ENCODE measurements at regions not wholly inside any gene's neighbourhood (a gene's known extent, or its start where the extent isn't known, plus 50 kb on each side); places are given as distances from the start of the nearest gene placed in this dataset.
"Not testable (repeated sequence)": the region's sequence is repeated elsewhere in the genome, so short reads cannot be mapped to it uniquely, and the experiment has no call there.

- DNase-seq = no peak
Measured at GRCh38 chr2:180591947-180592346, 388.5 kb upstream of the UBE2E3 start.

- not testable (repeated sequence) for DNase-seq
Measured at GRCh38 chr2:180591093-180591781, 389.2 kb upstream of the UBE2E3 start.

- DNase-seq = no peak
Measured at GRCh38 chr2:180583441-180584140, 396.8 kb upstream of the UBE2E3 start.

- DNase-seq = no peak
Measured at GRCh38 chr2:180579388-180579787, 401.0 kb upstream of the UBE2E3 start.

GRCh38 chr2:180578441-180578840, 402.0 kb upstream of the UBE2E3 start:
- no peak for DNase-seq

GRCh38 chr2:180577567-180577966, 402.8 kb upstream of the UBE2E3 start:
- no peak for DNase-seq

- DNase-seq = no peak
Measured at GRCh38 chr2:180573951-180574350, 406.5 kb upstream of the UBE2E3 start.

GRCh38 chr2:180572346-180572745, 408.1 kb upstream of the UBE2E3 start:
- no peak for DNase-seq

- no peak for DNase-seq
Measured at GRCh38 chr2:180571559-180571958, 408.8 kb upstream of the UBE2E3 start.

GRCh38 chr2:180570864-180571263, 409.5 kb upstream of the UBE2E3 start:
- DNase-seq = no peak

- no peak for DNase-seq
Measured at GRCh38 chr2:180564051-180564450, 416.4 kb upstream of the UBE2E3 start.

- no peak for DNase-seq
Measured at GRCh38 chr2:180562378-180562777, 418.0 kb upstream of the UBE2E3 start.

GRCh38 chr2:180559771-180560170, 420.6 kb upstream of the UBE2E3 start:
- DNase-seq = no peak

- no peak for DNase-seq
Measured at GRCh38 chr2:180559038-180559437, 421.4 kb upstream of the UBE2E3 start.

- no peak for DNase-seq
Measured at GRCh38 chr2:180555391-180555965, 424.9 kb upstream of the UBE2E3 start.

GRCh38 chr2:180554330-180554729, 426.1 kb upstream of the UBE2E3 start:
- DNase-seq = no peak

- DNase-seq = no peak
Measured at GRCh38 chr2:180553094-180553715, 427.2 kb upstream of the UBE2E3 start.

GRCh38 chr2:180542511-180542910, 437.9 kb upstream of the UBE2E3 start:
- no peak for DNase-seq

GRCh38 chr2:180540761-180541160, 439.6 kb upstream of the UBE2E3 start:
- DNase-seq = no peak

- DNase-seq = no peak
Measured at GRCh38 chr2:180539541-180539940, 440.9 kb upstream of the UBE2E3 start.

- no peak for DNase-seq
Measured at GRCh38 chr2:180535289-180535688, 445.1 kb upstream of the UBE2E3 start.

GRCh38 chr2:180531787-180532186, 448.6 kb upstream of the UBE2E3 start:
- DNase-seq = not testable (repeated sequence)

- no peak for DNase-seq
Measured at GRCh38 chr2:180524499-180524898, 455.9 kb upstream of the UBE2E3 start.

All from activated CD8-positive, alpha-beta memory T cell treated with anti-CD3 and anti-CD28 coated beads, Interleukin-2, amount 50 U/mL, for 48 hours (primary cell).